HG03520 (cell line): ENCODE measurements at regions not wholly inside any gene's neighbourhood (a gene's known extent, or its start where the extent isn't known, plus 50 kb on each side); places are given as distances from the start of the nearest gene placed in this dataset.

Source experiments
- ATAC-seq: cut with Tn5 transposase; IDR thresholded peaks from one replicate; pipeline ENCODE4 v1.9.1; 2021; ENCODE audit warnings: mild to moderate bottlenecking, moderate library complexity; ENCODE audit not compliant: unreplicated experiment

DNA sequence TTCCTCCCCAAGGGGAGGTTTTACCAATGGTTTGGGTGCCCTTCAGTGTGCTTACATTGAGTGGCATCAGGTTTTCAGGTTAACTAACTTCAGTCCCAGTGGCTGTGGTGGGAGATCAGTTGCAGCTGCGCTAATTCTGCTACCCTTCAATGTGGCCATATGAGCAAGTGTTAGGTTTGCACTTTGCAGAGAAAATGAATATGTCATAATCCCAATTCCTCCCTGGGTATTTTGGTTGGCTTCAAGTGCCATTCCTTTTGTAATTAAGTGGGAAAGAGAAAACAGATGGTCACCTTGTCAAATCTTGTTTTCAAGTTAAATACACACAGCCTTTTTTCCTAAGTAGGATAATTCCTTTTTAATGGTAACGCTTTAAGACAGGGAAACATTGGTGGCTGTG, 236.2 kb downstream of the TLE4 start:
- no peak for ATAC-seq

DNA sequence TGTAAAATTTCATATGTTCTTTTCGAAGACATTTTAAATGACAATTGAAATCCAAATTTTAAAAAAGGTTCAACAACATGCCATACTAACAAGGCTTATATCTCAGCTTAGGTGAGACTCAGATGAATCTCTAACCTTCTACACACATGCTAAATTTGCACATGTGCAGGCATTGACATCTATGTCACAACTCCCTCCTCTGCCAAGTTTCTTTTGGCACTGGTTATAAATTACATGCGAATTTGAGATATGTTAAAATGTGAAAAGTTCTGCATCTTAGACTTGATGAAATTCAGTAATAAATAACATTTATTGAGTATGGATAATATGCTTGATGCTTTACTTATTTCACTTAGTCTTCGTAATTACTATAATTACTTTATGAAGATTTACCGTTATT, 234.3 kb downstream of the TLE4 start:
- ATAC-seq, result no peak

DNA sequence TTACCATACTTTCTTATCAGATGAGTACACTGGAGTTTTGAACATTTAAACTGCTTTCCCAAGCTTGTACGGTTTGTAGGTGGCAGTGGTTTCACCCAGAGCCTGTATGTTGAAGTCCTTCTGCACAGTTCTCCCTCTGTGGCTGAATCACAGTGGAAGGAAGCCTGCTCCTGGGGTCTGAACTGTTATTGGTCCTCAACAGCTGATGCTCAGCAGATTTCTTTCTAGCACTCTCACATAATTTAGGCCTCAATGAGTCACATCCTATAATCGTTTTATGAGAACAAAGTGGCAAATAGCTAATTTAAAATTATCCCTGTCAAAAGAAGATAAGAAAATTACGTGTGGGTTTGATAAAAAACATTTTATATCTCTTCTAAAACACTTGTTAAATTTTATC, 229.7 kb downstream of the TLE4 start:
- ATAC-seq, result no peak

DNA sequence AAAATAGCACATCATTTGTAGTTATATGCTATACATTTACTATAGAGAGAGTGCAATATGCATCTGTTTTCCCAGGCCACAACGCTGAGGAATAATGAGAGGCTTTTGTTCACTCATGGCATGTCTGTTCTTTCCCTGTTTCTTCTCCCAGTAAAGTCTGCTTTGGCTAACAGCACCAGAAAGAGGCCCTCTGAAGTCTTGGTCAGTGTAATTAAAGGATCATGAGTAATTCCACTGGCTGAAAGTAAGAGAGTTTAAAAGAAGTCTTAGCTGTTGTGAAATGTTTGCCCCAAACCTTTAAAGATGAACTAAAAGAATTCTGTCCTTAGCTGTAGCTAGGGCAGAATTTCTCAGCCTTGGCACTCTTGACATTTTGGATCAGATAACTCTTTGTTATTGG, 228.8 kb downstream of the TLE4 start:
- no peak for ATAC-seq

DNA sequence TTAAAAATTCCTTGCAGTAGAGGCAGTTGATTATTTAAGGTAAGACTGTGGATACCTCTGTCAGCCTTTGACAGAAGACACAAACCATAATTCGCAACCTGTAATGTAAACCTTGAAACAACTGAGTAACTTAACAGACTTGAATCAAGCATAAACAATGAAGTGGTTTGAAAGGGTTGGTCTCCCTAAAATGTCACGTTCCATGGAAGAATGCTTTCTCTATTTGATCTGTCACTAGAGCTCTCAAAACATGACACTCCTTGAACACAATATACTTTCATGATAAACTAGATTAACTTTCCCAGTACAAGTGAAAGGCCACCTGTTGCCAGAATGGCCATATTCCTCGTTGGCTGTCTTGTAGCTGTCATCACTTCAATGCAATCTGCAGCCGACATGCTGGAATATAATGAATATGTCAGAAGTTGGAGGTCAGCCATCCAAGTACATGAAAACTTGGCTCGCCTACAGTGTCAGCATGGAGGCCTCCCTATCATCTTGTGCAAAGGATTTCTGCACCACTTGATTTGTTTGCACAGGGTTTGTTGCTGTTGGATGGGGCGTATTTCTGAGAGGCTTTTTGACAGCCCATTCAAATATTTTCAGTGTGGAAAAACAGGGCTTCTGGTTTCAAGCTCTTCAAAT, 228.0 kb downstream of the TLE4 start:
- ATAC-seq, result no peak

DNA sequence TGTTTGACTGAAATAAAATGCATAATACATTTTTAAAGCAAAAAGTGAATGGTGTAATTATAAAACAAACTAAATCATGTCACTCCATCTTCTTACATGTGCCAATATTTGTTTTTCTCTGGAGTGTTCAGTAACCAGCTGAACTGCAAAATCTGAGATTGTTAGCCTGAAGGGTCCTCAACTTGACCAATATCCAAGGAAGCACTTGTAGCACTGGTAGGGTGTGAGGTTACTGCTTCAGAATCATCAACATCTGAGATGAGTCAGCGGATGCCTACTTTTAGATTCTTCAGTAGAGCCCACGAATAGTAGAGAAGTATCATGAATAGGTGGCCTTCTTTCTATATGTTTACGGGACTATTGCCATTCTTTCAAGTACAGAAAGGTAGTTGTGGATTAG, 226.7 kb downstream of the TLE4 start:
- ATAC-seq, result no peak

DNA sequence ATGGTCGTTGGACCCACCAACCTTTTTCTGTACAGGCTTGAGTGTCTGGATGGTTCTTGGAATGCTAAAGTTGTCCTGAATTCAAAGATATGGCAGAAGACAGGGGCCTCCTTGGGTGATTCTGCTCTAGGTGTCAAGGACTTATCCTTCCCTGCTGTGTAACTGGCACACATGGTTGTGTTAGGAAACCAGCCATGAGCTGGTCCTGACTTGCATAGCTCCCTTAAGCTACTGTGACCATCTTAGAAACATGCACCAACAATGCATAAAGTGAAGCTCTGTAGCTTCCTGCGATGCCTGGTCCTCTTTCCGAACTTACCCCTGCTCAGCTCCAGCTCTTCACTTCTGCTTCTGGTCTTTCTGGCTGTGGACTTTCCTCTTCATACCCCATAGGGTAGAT, 224.6 kb downstream of the TLE4 start:
- ATAC-seq, result no peak

DNA sequence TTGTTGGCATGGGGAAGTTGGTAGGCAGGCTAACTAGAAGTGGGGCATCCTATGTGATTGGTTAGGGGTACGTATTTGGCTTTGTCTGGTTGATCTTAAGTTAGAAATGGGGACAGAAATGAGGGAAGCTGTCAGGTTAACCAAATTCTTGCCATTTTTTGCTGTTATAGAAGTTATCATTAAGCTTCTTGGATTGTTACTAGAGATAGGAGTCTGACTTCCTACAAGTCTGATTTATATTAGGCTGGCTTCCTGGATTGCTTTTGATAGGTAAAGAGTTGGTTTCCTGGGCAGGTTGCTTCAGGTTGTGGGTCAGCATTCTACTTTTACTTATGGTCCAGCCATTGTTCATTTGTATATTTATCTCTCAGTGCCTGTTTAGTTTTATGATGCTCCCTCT, 216.9 kb downstream of the TLE4 start:
- ATAC-seq, result no peak

DNA sequence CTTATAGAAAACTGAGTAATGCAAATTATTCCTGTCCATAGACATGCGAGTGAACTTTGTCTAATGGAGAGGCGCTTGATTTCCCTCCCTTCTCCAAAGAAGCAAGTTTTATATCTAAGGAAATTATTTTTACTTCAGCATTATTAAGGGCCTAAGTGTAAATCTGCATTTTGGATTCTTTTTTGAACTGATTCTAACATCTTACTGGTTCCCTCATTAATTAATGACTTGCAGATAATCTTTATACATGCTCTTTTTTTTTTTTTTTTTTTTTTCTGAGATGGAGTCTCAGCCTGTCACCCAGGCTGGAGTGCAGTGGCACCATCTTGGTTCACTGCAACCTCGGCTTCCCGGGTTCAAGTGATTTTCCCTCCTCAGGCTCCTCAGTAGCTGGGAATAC, 209.5 kb downstream of the TLE4 start:
- ATAC-seq, result no peak

DNA sequence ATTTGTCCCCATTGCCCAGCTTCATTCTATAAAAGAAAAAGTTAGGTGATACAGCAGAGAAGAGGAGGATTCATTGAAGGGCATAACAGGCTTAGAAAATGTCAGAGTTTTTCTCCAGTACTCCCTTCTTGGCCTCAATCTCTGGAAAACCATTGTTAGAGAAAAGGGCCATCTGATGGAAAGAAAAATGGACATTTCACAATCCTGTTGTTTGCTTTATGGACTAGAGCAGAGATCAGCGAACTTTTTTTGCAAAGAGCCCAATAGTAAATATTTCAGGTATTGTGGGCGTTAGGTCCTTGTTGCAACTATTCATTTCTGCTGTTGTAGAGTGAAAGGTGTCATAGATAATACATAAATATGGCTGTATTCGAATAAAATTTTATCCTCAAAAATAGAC, 208.8 kb downstream of the TLE4 start:
- no peak for ATAC-seq

DNA sequence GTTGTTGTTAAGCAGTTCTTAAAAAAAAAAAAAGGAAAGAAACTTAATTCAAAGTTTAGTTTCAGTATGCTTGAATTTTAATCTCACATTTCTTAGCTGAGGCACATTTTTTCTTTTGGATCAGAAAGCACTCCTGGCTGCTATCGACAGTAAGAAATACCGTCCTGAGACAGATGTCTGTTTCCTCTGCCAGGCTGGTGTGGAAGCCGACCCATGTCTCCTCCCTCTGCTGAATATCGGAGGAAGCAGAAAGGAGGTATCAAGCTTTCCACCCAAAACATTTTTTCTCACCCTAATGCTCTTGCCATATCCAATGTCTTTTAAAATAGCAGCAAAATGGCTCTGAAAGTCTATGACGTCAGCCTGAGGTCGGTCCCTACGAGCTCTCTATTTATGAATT, 208.1 kb downstream of the TLE4 start:
- ATAC-seq, result no peak

DNA sequence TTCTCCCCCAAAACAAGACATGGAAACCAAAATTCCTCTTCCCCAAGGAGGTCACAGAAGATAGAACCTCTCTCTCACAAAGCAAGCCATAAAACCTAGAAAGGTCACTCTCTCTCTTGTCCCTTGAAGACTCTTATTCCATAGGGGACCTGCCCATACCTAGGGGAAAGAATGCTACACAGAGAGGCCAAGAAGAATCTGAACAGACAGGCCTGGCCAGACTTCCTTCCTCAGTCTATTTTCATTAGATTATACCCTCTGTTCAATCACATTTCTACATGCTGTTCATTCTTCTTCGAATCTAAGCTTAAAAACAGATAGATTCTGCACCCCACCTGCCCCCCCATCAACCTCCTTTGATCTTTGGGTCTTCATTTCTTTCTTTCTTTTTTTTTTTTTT, 206.8 kb downstream of the TLE4 start:
- no peak for ATAC-seq

DNA sequence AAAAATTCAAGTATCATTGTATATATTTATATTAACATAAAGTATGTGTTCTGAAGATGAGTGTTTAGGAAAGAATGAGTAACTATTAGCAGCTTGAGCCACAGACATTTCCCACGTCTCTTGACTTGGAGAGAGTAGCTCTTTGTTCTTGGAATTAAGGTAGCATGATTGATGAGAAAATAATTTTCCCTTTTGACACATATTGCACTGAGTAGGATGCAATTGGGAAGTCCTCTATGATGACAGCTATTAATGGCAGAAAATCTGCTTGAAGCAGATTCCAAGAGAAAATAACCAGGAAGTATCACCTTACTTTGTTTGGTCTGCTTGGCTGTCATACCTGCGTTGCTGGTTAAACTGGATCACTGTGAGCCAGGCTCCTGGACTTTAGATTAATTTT, 204.8 kb downstream of the TLE4 start:
- no peak for ATAC-seq
